ENCODE measurements at regions not wholly inside any gene's neighbourhood (a gene's known extent, or its start where the extent isn't known, plus 50 kb on each side); places are given as distances from the start of the nearest gene placed in this dataset.

- Histone ChIP-seq H4K5ac (ENCODE audit: insufficient read length, low read depth, low read length) (no peak overlapping the region), H3K23ac (ENCODE audit: insufficient read length) (no peak overlapping the region), H4K20me1 (replicated peaks in 1 of 2; ENCODE audit: control insufficient read depth in 1 of 2, insufficient read depth in 2 of 2, low read length in 2 of 2) (no peaks in the 10 kb centered on the region), H2BK20ac (ENCODE audit: low read length) (no peak overlapping the region), H3K4me3 (ENCODE audit: extremely low read depth in 1 of 4, insufficient read depth in 2 of 4, low read depth in 3 of 4, low read length in 4 of 4) (no peak overlapping the region), H3K4ac (replicated peaks; ENCODE audit: insufficient read length, low read depth, low read length) (no peak overlapping the region), H2BK120ac (replicated peaks; ENCODE audit: low read depth, low read length) (no peak overlapping the region), H2AFZ (ENCODE audit: low read length) (no peak overlapping the region), H3K79me2 (ENCODE audit: control insufficient read depth in 1 of 2, insufficient read depth in 2 of 2, low read length in 2 of 2) (no peaks in the 10 kb centered on the region), H3K79me1 (ENCODE audit: low read depth, low read length) (no peaks in the 10 kb centered on the region), H4K8ac (ENCODE audit: extremely low read depth, insufficient read depth, low read length) (no peak overlapping the region), H3K9me3 (ENCODE audit: insufficient read depth in 2 of 2, low read depth in 1 of 2, low read length in 1 of 2) (peaks cover 0 to 4% of the 10 kb centered on the region in 2 experiments; a peak in 1 of 4 replicates), H3K4me1 (replicated peaks in 1 of 4; ENCODE audit: control insufficient read depth in 3 of 4, insufficient read depth in 4 of 4, low read length in 3 of 4) (peaks cover 0 to 4% (median 1%) of the 10 kb centered on the region in 4 experiments; a peak in 3 of 7 replicates), H3K56ac (replicated peaks; ENCODE audit: insufficient read length, low read depth, low read length) (no peak overlapping the region), H2BK5ac (ENCODE audit: low read depth, low read length) (no peak overlapping the region), H3K27me3 (replicated peaks in 1 of 4; ENCODE audit: control insufficient read depth in 3 of 4, extremely low read depth in 1 of 4, insufficient read depth in 3 of 4, low read length in 3 of 4) (no peaks in the 10 kb centered on the region), H3K18ac (ENCODE audit: extremely low read depth, low read length) (no peak overlapping the region), H2BK12ac (ENCODE audit: low read depth, low read length) (no peak overlapping the region), H3K4me2 (ENCODE audit: insufficient read depth in 1 of 2, low read depth in 2 of 2, low read length in 2 of 2) (no peak overlapping the region), H2AK5ac (ENCODE audit: low read depth, low read length) (no peak overlapping the region), H3K27ac (ENCODE audit: low read depth, low read length) (no peak overlapping the region), H3K36me3 (ENCODE audit: control insufficient read depth in 2 of 4, insufficient read depth in 4 of 4, low read length in 3 of 4) (no peaks in the 10 kb centered on the region; a peak in 2 of 8 replicates), H3K23me2 (ENCODE audit: low read depth, low read length) (no peaks in the 10 kb centered on the region), H2BK15ac (ENCODE audit: low read length) (no peak overlapping the region), H4K91ac (replicated peaks; ENCODE audit: insufficient read length, low read length) (no peak overlapping the region), H3K14ac (ENCODE audit: insufficient read length) (no peak overlapping the region), H3K9ac (replicated peaks in 1 of 4; ENCODE audit: extremely low read depth in 1 of 4, low read depth in 3 of 4, low read length in 3 of 4) (no peak overlapping the region)
- DNase-seq (ENCODE audit: low read depth in 1 of 2, low spot score in 2 of 2) (no peak), FAIRE-seq (no peak)
- 96% methylated on average over 4 of the region's 4 CpGs; no CpG with 5 or more reads in 1 of the 2 experiments for whole genome bisulfite sequencing, 2 experiments (ENCODE audit: extremely low coverage in 1 of 2, insufficient coverage in 1 of 2, insufficient read length in 1 of 2, insufficient replicate concordance in 2 of 2, low coverage in 1 of 2, low lambda C conversion rate in 2 of 2, missing lambda C conversion rate in 1 of 2)
- CTCF ChIA-PET (ENCODE audit: partially characterized antibody): no interaction called here
- POLR2A ChIA-PET (ENCODE audit: partially characterized antibody): no interaction called here
- TF ChIP-seq JUND (IDR thresholded peaks at IDR 0.05; ENCODE audit: low read length) (no peak), NANOG (IDR thresholded peaks at IDR 0.05; ENCODE audit: insufficient read depth, low read depth, low read length, poor library complexity, severe bottlenecking) (no peak), ASH2L (IDR thresholded peaks at IDR 0.05; ENCODE audit: low read length) (no peak), POLR2AphosphoS5 (IDR thresholded peaks at IDR 0.05; ENCODE audit: low read depth, low read length) (no peak), BCL11A (IDR thresholded peaks at IDR 0.05; ENCODE audit: low read depth in 2 of 2, low read length in 2 of 2) (no peak), HDAC2 (IDR thresholded peaks at IDR 0.05; ENCODE audit: borderline replicate concordance in 1 of 2, low read depth in 2 of 2, low read length in 2 of 2) (no peak), EZH2 (IDR thresholded peaks at IDR 0.05; ENCODE audit: low read depth, low read length, severe bottlenecking) (no peak), KDM5A (IDR thresholded peaks at IDR 0.05; ENCODE audit: low read length) (no peak), FOSL1 (IDR thresholded peaks at IDR 0.05; ENCODE audit: insufficient read depth, low read depth, low read length) (no peak), RBBP5 (IDR thresholded peaks at IDR 0.05; ENCODE audit: borderline replicate concordance, low read depth, low read length) (no peak), SAP30 (IDR thresholded peaks at IDR 0.05; ENCODE audit: insufficient read depth, insufficient replicate concordance, low read length) (no peak), USF2 (IDR thresholded peaks at IDR 0.05; ENCODE audit: low read length) (no peak), JUN (IDR thresholded peaks at IDR 0.05; ENCODE audit: low read depth, low read length) (no peak), SP4 (IDR thresholded peaks at IDR 0.05; ENCODE audit: low read length) (no peak)
Observed at GRCh38 chr7:54166419-54166818, 375.8 kb upstream of the VSTM2A start.

All from H1 (cell line).